ENCODE measurements at regions not wholly inside any gene's neighbourhood (a gene's known extent, or its start where the extent isn't known, plus 50 kb on each side); places are given as distances from the start of the nearest gene placed in this dataset.

DNA sequence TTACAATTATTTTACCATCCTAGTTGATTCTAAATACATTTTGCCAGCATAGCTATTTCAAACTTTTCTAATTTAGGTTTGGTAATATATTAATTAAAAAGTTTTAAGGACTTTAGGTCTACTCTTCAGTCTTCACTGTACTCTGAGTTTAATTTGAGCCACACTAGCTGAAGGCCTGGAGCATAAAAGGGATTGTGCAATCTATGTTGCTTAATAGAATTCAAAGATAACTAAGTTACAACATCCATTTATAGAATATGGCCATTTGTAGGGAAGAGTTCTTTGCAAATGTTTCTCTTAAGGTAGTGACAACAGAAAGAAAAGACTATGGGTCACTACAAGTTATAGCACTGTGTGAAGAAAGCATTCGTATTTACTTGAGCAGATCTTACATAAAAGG is 702.2 kb upstream of the NRXN1 start:
- no peaks in the 10 kb centered on the region for H3K79me2 ChIP-seq (ENCODE audit: insufficient read depth, low read length)
- peak overlapping the region; percentile 8 for H2AFZ ChIP-seq (ENCODE audit: low read depth, low read length, severe bottlenecking)
- no peak overlapping the region for H3K27ac ChIP-seq (ENCODE audit: low read depth, low read length)
- H3K4me3 ChIP-seq (ENCODE audit: insufficient read depth, low read length, poor library complexity, severe bottlenecking), result no peak overlapping the region
- no peaks in the 10 kb centered on the region for H3F3A ChIP-seq (ENCODE audit: insufficient read depth)
- no peaks in the 10 kb centered on the region for H3K9me3 ChIP-seq (ENCODE audit: insufficient read depth, low read length)
- no peaks in the 10 kb centered on the region for H3K27me3 ChIP-seq (ENCODE audit: low read length)
- H3K9ac ChIP-seq (ENCODE audit: low read length), result no peak overlapping the region
- no peaks in the 10 kb centered on the region for H4K20me1 ChIP-seq (ENCODE audit: low read depth, low read length)
- H3K4me2 ChIP-seq (ENCODE audit: low read depth, low read length, poor library complexity, severe bottlenecking), result no peak overlapping the region
- no peaks in the 10 kb centered on the region for H3K9me2 ChIP-seq (replicated peaks; ENCODE audit: insufficient read depth, low read length)
- H3K36me3 ChIP-seq (ENCODE audit: low read length), result no peaks in the 10 kb centered on the region
- TF ChIP-seq, protein P1, sequence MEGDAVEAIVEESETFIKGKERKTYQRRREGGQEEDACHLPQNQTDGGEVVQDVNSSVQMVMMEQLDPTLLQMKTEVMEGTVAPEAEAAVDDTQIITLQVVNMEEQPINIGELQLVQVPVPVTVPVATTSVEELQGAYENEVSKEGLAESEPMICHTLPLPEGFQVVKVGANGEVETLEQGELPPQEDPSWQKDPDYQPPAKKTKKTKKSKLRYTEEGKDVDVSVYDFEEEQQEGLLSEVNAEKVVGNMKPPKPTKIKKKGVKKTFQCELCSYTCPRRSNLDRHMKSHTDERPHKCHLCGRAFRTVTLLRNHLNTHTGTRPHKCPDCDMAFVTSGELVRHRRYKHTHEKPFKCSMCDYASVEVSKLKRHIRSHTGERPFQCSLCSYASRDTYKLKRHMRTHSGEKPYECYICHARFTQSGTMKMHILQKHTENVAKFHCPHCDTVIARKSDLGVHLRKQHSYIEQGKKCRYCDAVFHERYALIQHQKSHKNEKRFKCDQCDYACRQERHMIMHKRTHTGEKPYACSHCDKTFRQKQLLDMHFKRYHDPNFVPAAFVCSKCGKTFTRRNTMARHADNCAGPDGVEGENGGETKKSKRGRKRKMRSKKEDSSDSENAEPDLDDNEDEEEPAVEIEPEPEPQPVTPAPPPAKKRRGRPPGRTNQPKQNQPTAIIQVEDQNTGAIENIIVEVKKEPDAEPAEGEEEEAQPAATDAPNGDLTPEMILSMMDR (IDR thresholded peaks at IDR 0.05; ENCODE audit: insufficient read depth, low read length, poor library complexity, severe bottlenecking), result no peak
- TF ChIP-seq EZH2phosphoT487 (conservative IDR thresholded peaks at IDR 0.05; ENCODE audit: low read length), result no peak

GRCh38 chr2:51723691-51724090 is 691.8 kb upstream of the NRXN1 start:
- H3K27ac ChIP-seq (ENCODE audit: low read depth, low read length), result no peak overlapping the region
- H2AFZ ChIP-seq (ENCODE audit: low read depth, low read length, severe bottlenecking), result no peak overlapping the region
- no peak overlapping the region for H3K4me3 ChIP-seq (ENCODE audit: insufficient read depth, low read length, poor library complexity, severe bottlenecking)
- H3K36me3 ChIP-seq (ENCODE audit: low read length), result no peaks in the 10 kb centered on the region
- no peak overlapping the region for H3K4me2 ChIP-seq (ENCODE audit: low read depth, low read length, poor library complexity, severe bottlenecking)
- H3K9me3 ChIP-seq (ENCODE audit: insufficient read depth, low read length), result no peaks in the 10 kb centered on the region
- H3K79me2 ChIP-seq (ENCODE audit: insufficient read depth, low read length), result no peaks in the 10 kb centered on the region
- H3K9me2 ChIP-seq (replicated peaks; ENCODE audit: insufficient read depth, low read length), result no peaks in the 10 kb centered on the region
- H4K20me1 ChIP-seq (ENCODE audit: low read depth, low read length), result no peaks in the 10 kb centered on the region
- no peak for TF ChIP-seq EZH2phosphoT487 (conservative IDR thresholded peaks at IDR 0.05; ENCODE audit: low read length)
- TF ChIP-seq, protein P1 (IDR thresholded peaks at IDR 0.05; ENCODE audit: insufficient read depth, low read length, poor library complexity, severe bottlenecking), result no peak
- no peaks in the 10 kb centered on the region for H3F3A ChIP-seq (ENCODE audit: insufficient read depth)
- H3K27me3 ChIP-seq (ENCODE audit: low read length), result no peaks in the 10 kb centered on the region
- H3K9ac ChIP-seq (ENCODE audit: low read length), result no peak overlapping the region

DNA sequence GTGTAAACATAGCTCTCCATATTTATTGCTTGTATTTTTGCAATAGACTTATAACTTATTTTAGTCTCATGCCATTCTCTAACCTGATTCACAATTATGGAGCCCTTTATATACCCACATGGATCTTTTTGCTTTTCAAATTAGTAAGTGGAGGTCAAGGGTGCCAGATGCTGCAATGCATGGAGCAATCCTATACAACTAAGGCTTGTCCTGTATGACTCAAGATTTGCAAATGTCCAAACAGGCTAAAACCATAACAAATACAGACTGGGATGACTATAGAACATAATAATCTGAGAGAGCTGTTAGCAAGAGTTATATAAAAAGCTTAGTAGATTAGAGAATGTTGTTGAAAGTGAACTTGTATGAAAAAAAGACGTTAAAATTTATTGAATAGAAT is 690.4 kb upstream of the NRXN1 start:
- no peak overlapping the region for H3K27ac ChIP-seq (ENCODE audit: low read depth, low read length)
- H4K20me1 ChIP-seq (ENCODE audit: low read depth, low read length), result no peaks in the 10 kb centered on the region
- H3K4me3 ChIP-seq (ENCODE audit: insufficient read depth, low read length, poor library complexity, severe bottlenecking), result no peak overlapping the region
- H3K36me3 ChIP-seq (ENCODE audit: low read length), result no peaks in the 10 kb centered on the region
- TF ChIP-seq EZH2phosphoT487 (conservative IDR thresholded peaks at IDR 0.05; ENCODE audit: low read length), result no peak
- TF ChIP-seq, protein P1 (IDR thresholded peaks at IDR 0.05; ENCODE audit: insufficient read depth, low read length, poor library complexity, severe bottlenecking), result no peak
- H3K9me3 ChIP-seq (ENCODE audit: insufficient read depth, low read length), result no peaks in the 10 kb centered on the region
- no peak overlapping the region for H3K9ac ChIP-seq (ENCODE audit: low read length)
- no peaks in the 10 kb centered on the region for H3K79me2 ChIP-seq (ENCODE audit: insufficient read depth, low read length)
- H3K4me2 ChIP-seq (ENCODE audit: low read depth, low read length, poor library complexity, severe bottlenecking), result no peak overlapping the region
- H3F3A ChIP-seq (ENCODE audit: insufficient read depth), result no peaks in the 10 kb centered on the region
- H2AFZ ChIP-seq (ENCODE audit: low read depth, low read length, severe bottlenecking), result no peak overlapping the region
- H3K27me3 ChIP-seq (ENCODE audit: low read length), result no peaks in the 10 kb centered on the region
- no peaks in the 10 kb centered on the region for H3K9me2 ChIP-seq (replicated peaks; ENCODE audit: insufficient read depth, low read length)

Measured in SU-DHL-6 (cell line).